ENCODE measurements at regions not wholly inside any gene's neighbourhood (a gene's known extent, or its start where the extent isn't known, plus 50 kb on each side); places are given as distances from the start of the nearest gene placed in this dataset.

DNA sequence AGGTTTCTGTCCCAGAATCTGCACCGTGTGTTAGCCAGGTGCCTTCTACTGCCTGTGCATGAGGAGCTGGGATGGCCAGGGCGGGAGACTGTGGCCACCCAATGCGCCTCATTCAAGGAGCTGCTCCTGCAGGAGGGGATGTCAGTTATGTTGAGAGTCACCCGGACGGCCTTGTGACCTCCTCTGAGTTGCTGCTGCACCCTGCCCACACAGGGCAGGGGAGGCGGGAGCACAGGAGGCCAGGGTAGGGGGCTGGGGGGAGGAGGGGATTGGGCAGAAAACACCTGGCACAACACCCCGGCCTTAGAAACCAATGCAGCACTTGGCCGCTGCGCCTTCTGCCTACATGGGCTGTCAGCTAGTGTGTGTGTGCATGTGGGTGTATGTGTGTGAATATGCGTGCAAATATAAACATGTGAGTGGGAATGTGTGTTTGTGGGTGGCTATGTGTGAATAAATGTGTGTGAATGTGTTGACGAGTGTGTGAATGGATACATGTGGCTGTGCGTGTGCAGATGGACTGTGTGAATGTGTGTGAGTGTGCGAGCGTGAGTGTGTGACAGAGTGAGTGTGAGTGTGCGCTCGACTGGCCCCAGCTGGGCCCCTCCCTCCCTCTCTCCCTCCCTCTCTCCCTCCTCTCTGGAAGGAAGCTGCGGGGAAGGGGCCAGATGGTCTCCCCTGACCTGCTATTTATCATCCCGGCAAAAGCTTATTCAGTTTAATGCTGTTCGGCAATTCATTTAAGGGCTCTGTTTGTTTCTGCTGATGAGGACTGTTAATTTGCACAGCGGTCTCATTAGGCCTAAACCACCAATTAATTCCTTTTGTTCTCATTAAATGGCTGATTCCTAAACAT is 106.9 kb downstream of the TLE3 start:
- no peak for DNase-seq (ENCODE audit: low spot score)

DNA sequence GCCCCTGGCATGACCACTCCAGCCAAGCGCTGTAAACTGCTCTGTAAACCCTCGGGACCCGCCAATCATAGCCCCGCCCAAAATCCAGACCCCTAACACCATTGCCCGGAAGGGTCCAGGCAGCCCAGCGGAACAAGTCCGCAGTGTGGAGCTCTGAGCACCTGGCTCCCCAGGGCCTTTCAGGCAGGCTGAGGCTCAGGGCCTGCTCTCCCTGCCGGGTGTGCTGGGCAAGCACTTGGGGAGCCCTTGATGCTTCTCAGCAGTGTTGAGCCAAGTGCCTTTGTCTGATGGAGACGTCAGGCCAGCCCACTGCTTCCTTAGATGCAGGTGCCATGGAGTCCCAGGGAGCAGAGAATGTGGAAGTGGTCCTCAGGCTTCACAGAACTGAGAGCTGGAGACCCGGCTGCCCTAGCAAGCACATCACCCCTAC is 106.2 kb downstream of the TLE3 start:
- no peak for DNase-seq (ENCODE audit: low spot score)

DNA sequence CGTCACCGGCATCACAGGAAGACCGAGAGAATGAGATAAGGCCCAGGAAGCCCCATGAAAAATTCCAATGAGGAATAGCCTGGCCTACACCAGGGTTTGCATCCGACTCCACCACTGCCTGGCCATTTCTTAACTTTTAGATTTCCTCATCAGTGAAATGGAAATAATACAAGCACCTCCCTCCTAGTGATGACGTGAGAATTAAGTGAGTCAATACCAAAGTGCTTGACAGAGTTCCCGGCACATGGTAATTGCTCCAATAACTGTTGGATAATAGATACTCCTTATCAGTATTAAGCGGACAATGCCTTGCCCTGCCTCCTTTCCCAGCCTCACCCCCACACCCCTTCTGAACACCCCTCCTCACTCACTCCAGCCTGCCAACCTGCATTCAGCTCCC is 105.4 kb downstream of the TLE3 start:
- no peak for DNase-seq (ENCODE audit: low spot score)

DNA sequence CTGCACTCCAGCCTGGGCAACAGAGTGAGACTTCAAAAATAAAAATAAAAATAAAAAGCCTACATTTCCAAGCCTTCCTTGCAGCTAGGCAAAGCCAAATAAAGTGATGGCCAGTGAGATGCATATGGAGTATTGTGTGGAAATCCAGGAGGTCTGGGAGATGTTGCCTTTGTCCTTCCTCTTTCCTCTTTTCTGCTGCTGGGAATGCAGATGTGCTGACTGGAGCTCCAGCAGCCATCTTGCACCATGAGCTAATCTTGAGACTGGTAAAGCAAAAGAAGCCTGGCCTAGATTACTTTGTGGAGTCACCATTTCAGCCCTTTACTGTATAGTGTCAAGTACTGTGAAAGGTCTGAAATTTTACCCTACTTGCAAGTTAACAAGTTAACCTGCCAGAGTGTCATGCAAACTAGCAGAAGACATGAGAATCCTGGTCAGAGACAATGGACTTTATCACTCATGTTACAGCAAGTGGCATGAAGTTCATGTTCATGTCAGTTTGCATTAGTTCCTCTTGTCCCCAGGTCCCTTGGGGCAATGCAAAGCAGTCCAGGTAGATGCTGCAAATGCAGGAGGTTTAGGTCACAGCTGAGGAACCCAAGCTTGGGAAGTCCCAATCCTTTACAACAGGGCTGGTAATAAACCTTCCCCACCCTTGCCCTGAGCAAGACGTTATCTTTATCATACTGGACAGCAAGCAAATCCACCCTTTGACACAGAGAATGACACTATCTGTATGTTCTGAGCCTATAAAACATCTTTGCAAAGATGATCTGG is 103.1 kb downstream of the TLE3 start:
- no peak for DNase-seq (ENCODE audit: low spot score)

DNA sequence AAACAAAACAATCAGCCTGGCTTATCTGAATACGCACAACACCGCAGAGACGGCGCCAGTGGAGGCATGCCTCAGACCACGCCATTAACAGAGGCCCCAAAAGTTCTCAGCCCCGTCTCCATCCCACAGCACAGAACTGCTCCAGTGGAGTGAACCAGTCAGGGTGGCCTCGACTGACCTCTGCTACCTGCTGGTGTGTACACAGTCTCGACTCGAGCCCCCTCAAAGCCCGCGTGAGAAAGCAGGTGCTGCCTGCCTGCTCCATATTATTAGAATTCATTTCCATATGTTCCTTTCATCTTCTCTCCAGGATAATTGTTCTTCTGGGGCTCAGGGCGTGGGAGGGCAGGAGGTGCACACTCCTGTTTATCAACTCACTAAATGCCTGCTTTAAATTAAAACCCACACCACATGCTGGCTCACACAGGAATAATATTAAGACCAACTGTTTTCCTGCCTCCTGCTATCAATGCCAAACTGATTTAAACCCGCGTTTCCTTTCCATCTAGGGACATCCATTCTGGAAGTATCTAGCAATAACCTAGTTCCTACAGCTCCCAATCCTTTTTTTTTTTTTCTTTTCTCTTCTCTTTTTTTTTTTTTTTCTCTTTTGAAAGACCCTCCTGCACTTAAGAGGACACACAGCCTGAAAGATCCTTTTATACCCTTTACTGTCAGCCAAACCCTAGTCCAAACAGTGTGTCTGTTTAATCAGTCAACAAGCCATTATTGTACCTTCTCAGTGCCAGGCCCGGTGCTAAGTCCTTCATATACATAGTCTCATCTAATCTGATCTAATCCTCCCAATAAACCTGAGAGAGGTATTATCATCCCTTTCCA is 101.2 kb downstream of the TLE3 start:
- DNase-seq (ENCODE audit: low spot score), result no peak

DNA sequence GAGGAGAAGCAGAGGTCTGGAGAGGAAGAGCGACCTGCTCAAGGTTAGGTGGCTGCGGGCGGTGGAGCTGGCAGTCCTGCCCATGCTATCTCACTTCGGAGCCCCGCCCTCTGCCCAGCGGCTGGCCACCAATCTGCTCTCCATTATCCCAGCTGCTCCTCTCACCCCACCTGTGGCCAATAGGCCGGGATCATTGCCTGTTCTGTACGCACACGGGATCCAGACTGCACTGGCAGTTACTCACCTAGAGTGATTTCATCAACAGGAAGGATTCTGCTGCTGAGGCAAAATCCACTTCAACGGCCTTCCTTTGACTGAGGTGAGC is 100.6 kb downstream of the TLE3 start:
- DNase-seq (ENCODE audit: low spot score), result no peak
